KMS-11 (cell line): ENCODE measurements at regions not wholly inside any gene's neighbourhood (a gene's known extent, or its start where the extent isn't known, plus 50 kb on each side); places are given as distances from the start of the nearest gene placed in this dataset.
A peak's percentile ranks its signal among the peaks of the same experiment; 100 is the strongest.

Experiments used
- H2AFZ ChIP-seq: fragments of 200-600 bp; sonication (generic); 2 replicates; pipeline ENCODE4 v1.6.1; 2016; ENCODE audit warnings: antibody characterized with exemption, mixed run types, low read depth
- H3K27ac ChIP-seq: fragments of 200-600 bp; sonication (generic); 2 replicates; pipeline ENCODE4 v1.6.1; 2016; ENCODE audit warnings: mild to moderate bottlenecking, mixed run types
- H3K27me3 ChIP-seq: fragments of 200-600 bp; sonication (generic); 2 replicates; pipeline ENCODE4 v1.6.1; 2017; ENCODE audit warnings: mild to moderate bottlenecking, low read depth, mixed run types, moderate library complexity; ENCODE audit not compliant: insufficient read depth
- H3K36me3 ChIP-seq: fragments of 200-600 bp; sonication (generic); 2 replicates; pipeline ENCODE4 v1.6.1; 2017; ENCODE audit warnings: mild to moderate bottlenecking, mixed run types; ENCODE audit not compliant: insufficient read depth
- H3K4me1 ChIP-seq: fragments of 200-600 bp; sonication (generic); 2 replicates; pipeline ENCODE4 v1.6.1; 2016; ENCODE audit warnings: mild to moderate bottlenecking, low read depth, mixed run types; ENCODE audit not compliant: poor library complexity, severe bottlenecking
- H3K4me2 ChIP-seq: fragments of 200-600 bp; sonication (generic); 2 replicates; pipeline ENCODE4 v1.7.0; 2016; ENCODE audit warnings: mild to moderate bottlenecking, mixed run types
- H3K4me3 ChIP-seq: fragments of 200-600 bp; sonication (generic); IDR thresholded peaks from 2 replicates; pipeline ENCODE4 v1.6.1; 2017; ENCODE audit warnings: low read depth, low read length, mixed read lengths; ENCODE audit not compliant: insufficient read depth
- H3K79me2 ChIP-seq: fragments of 200-600 bp; sonication (generic); 2 replicates; pipeline ENCODE4 v1.6.1; 2016; ENCODE audit warnings: low read depth, mixed run types; ENCODE audit not compliant: insufficient read depth
- H3K9ac ChIP-seq: fragments of 200-600 bp; sonication (generic); 2 replicates; pipeline ENCODE4 v1.6.1; 2016; ENCODE audit warnings: mild to moderate bottlenecking, mixed run types
- H4K20me1 ChIP-seq: fragments of 200-600 bp; sonication (generic); 2 replicates; pipeline ENCODE4 v1.6.1; 2016; ENCODE audit warnings: mild to moderate bottlenecking, mixed run types; ENCODE audit not compliant: insufficient read depth
- TF ChIP-seq, protein P1 (sequence below): fragments of 200-600 bp; sonication (generic); conservative IDR thresholded peaks from 2 replicates; pipeline ENCODE4 v1.6.1; 2017; ENCODE audit warnings: low read depth, mild to moderate bottlenecking, antibody characterized with exemption, low read length, moderate library complexity, mixed read lengths

DNA sequence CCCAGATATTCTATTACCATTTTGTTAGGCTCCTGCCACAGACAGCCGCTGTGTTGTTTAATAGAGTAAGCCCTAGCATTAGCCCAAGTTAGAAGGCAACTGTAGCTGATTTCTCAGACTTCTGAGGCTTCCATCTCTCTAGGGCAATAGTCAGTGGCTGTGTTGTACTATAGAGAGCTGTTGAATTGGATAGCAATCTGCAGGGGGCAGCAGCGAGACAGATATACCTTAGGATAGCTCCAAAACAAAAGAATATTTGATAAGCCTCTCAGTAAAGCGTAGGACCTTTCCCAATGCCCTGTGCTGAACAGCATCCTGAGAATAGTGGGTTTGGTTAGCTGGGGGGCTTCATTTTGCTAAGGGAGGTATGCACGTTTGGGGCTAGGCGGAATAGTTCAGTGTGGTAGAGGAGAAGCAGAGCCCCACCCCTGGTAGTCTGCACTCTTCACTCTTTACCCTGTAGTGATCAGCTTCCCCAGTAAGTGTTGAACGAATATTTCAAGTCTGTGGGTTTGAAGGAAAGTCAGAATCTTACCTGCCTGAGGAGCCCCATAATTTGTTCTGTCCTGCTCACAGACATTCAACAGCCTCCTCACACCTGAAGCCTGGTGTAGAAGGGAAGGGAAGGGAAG lies 515.1 kb downstream of the INSC start:
- TF ChIP-seq, protein P1, sequence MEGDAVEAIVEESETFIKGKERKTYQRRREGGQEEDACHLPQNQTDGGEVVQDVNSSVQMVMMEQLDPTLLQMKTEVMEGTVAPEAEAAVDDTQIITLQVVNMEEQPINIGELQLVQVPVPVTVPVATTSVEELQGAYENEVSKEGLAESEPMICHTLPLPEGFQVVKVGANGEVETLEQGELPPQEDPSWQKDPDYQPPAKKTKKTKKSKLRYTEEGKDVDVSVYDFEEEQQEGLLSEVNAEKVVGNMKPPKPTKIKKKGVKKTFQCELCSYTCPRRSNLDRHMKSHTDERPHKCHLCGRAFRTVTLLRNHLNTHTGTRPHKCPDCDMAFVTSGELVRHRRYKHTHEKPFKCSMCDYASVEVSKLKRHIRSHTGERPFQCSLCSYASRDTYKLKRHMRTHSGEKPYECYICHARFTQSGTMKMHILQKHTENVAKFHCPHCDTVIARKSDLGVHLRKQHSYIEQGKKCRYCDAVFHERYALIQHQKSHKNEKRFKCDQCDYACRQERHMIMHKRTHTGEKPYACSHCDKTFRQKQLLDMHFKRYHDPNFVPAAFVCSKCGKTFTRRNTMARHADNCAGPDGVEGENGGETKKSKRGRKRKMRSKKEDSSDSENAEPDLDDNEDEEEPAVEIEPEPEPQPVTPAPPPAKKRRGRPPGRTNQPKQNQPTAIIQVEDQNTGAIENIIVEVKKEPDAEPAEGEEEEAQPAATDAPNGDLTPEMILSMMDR = 0 out of 2 replicates have a peak, but pooled peaks have one; percentile 26
- no peaks in the 10 kb centered on the region for H3K27me3 ChIP-seq
- no peaks in the 10 kb centered on the region for H4K20me1 ChIP-seq
- no peaks in the 10 kb centered on the region for H3K4me1 ChIP-seq
- H2AFZ ChIP-seq = no peak overlapping the region
- H3K79me2 ChIP-seq = no peaks in the 10 kb centered on the region
- no peak overlapping the region for H3K27ac ChIP-seq
- no peaks in the 10 kb centered on the region for H3K36me3 ChIP-seq
- no peak overlapping the region for H3K4me3 ChIP-seq
- no peak overlapping the region for H3K9ac ChIP-seq
- no peak overlapping the region for H3K4me2 ChIP-seq

DNA sequence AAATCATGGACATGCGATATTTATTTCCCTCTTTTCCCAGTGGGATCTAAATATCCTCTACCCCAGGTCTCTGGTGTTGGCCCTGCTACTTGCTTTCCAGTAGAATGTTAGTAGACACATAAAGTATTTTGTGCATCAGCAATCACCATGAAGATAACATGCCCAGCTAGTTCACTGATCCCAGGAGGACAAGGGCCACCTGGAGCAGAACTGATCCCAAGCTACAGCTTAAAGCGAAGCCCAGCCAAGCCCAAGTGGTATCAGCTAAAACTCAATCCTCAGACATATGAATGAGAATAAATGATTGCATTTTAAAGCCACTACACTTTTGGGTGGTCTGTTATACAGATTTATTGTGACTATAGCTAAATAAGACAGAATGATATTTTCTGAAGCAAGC lies 516.2 kb downstream of the INSC start:
- Histone ChIP-seq H3K4me3 (no peak overlapping the region), H4K20me1 (no peaks in the 10 kb centered on the region), H3K36me3 (no peaks in the 10 kb centered on the region), H2AFZ (no peak overlapping the region), H3K27me3 (no peaks in the 10 kb centered on the region), H3K9ac (no peak overlapping the region), H3K4me1 (no peaks in the 10 kb centered on the region), H3K4me2 (no peak overlapping the region), H3K79me2 (no peaks in the 10 kb centered on the region), H3K27ac (no peak overlapping the region)
- TF ChIP-seq, protein P1 = no peak

DNA sequence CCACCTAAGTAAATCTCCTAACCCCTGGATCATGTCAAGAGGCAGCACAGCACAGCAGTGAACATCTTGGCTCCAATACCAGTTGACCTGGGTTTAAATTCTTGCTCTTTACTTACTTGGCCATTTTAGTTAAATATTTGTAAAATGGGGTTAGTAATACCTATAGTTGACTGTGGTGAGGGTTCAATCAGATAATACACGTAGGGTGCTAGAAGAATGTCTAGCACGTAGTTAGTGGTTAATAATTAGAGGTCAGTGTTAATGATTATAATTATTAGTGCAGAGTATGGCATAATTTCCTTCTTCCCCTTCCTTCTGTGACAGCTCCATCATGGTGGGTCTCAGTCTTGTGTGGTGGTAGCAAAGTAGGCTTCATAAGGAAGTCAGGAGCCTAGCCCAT lies 520.8 kb downstream of the INSC start:
- H3K36me3 ChIP-seq = no peaks in the 10 kb centered on the region
- no peak overlapping the region for H3K4me3 ChIP-seq
- no peak overlapping the region for H3K27ac ChIP-seq
- no peaks in the 10 kb centered on the region for H3K27me3 ChIP-seq
- no peak overlapping the region for H2AFZ ChIP-seq
- H3K79me2 ChIP-seq = no peaks in the 10 kb centered on the region
- H3K9ac ChIP-seq = no peak overlapping the region
- H3K4me1 ChIP-seq = no peaks in the 10 kb centered on the region
- H3K4me2 ChIP-seq = no peak overlapping the region
- TF ChIP-seq, protein P1 = no peak
- no peaks in the 10 kb centered on the region for H4K20me1 ChIP-seq

GRCh38 chr11:15636521-15637089 lies 521.9 kb downstream of the INSC start:
- no peak overlapping the region for H3K4me2 ChIP-seq
- no peaks in the 10 kb centered on the region for H3K79me2 ChIP-seq
- H3K4me1 ChIP-seq = no peaks in the 10 kb centered on the region
- H4K20me1 ChIP-seq = no peaks in the 10 kb centered on the region
- H3K27me3 ChIP-seq = no peaks in the 10 kb centered on the region
- H3K4me3 ChIP-seq = no peak overlapping the region
- TF ChIP-seq, protein P1 = no peak
- no peak overlapping the region for H2AFZ ChIP-seq
- H3K9ac ChIP-seq = no peak overlapping the region
- H3K27ac ChIP-seq = no peak overlapping the region
- no peaks in the 10 kb centered on the region for H3K36me3 ChIP-seq
